Caki2 (cell line): ENCODE measurements at regions not wholly inside any gene's neighbourhood (a gene's known extent, or its start where the extent isn't known, plus 50 kb on each side); places are given as distances from the start of the nearest gene placed in this dataset.

Experiments
- DNase-seq: peaks from one replicate; pipeline ENCODE4 v3.0.0-alpha.2; 2015; ENCODE audit warnings: low read depth
- in situ Hi-C: cut with HindIII; loops from 2 replicates; pipeline ENCODE4 v1.10.0; 2016; ENCODE audit warnings: low sequenced_read_pairs, low pct_unique_long_range_greater_than_20kb, mixed read lengths

GRCh38 chrX:39818750-39819149, 279.0 kb downstream of the BCOR start:
- DNase-seq, result no peak
- in situ Hi-C loops, result no loop called here

GRCh38 chrX:39819921-39820849, 277.6 kb downstream of the BCOR start:
- in situ Hi-C loops, result no loop called here
- DNase-seq, result no peak

GRCh38 chrX:39820938-39821708, 276.6 kb downstream of the BCOR start:
- in situ Hi-C loops, result no loop called here
- DNase-seq, result no peak

GRCh38 chrX:39821709-39822095, 276.1 kb downstream of the BCOR start:
- in situ Hi-C loops, result no loop called here
- DNase-seq, result no peak

- in situ Hi-C loops, result no loop called here
- no peak for DNase-seq
Measured at GRCh38 chrX:39822133-39822748, 275.5 kb downstream of the BCOR start.

- in situ Hi-C loops, result no loop called here
- no peak for DNase-seq
Measured at GRCh38 chrX:39823424-39823823, 274.3 kb downstream of the BCOR start.

- DNase-seq, result no peak
- in situ Hi-C loops, result no loop called here
Measured at GRCh38 chrX:39823854-39824253, 273.9 kb downstream of the BCOR start.

- in situ Hi-C loops, result no loop called here
- no peak for DNase-seq
Measured at GRCh38 chrX:39826813-39827543, 270.8 kb downstream of the BCOR start.

GRCh38 chrX:39827951-39828350, 269.8 kb downstream of the BCOR start:
- in situ Hi-C loops, result no loop called here
- no peak for DNase-seq

- DNase-seq, result no peak
- in situ Hi-C loops, result no loop called here
Measured at GRCh38 chrX:39828971-39829370, 268.8 kb downstream of the BCOR start.

GRCh38 chrX:39829965-39830364, 267.8 kb downstream of the BCOR start:
- DNase-seq, result no peak
- in situ Hi-C loops, result no loop called here

GRCh38 chrX:39830414-39830813, 267.3 kb downstream of the BCOR start:
- in situ Hi-C loops, result no loop called here
- no peak for DNase-seq

- in situ Hi-C loops, result no loop called here
- no peak for DNase-seq
Measured at GRCh38 chrX:39832211-39832610, 265.5 kb downstream of the BCOR start.

GRCh38 chrX:39834600-39834999, 263.2 kb downstream of the BCOR start:
- DNase-seq, result no peak
- in situ Hi-C loops, result no loop called here

GRCh38 chrX:39835241-39835640, 262.5 kb downstream of the BCOR start:
- in situ Hi-C loops, result no loop called here
- no peak for DNase-seq

- DNase-seq, result no peak
- in situ Hi-C loops, result no loop called here
Measured at GRCh38 chrX:39835776-39836175, 262.0 kb downstream of the BCOR start.

GRCh38 chrX:39836802-39837420, 260.8 kb downstream of the BCOR start:
- in situ Hi-C loops, result no loop called here
- no peak for DNase-seq

GRCh38 chrX:39837688-39838087, 260.1 kb downstream of the BCOR start:
- DNase-seq, result no peak
- in situ Hi-C loops, result no loop called here
